Activated CD4-positive, alpha-beta T cell treated with anti-CD3 and anti-CD28 coated beads, Interleukin-2, amount 50 U/mL, for 24 hours (primary cell): ENCODE measurements at regions not wholly inside any gene's neighbourhood (a gene's known extent, or its start where the extent isn't known, plus 50 kb on each side); places are given as distances from the start of the nearest gene placed in this dataset.
"Not testable (repeated sequence)": the region's sequence is repeated elsewhere in the genome, so short reads cannot be mapped to it uniquely, and the experiment has no call there.

Experiments
- DNase-seq, 2 donors: peaks; one replicate each; pipeline ENCODE4 v3.0.0-alpha.2; 2020; ENCODE audit warnings: low read depth in 1 of 2, low spot score in 1 of 2

DNA sequence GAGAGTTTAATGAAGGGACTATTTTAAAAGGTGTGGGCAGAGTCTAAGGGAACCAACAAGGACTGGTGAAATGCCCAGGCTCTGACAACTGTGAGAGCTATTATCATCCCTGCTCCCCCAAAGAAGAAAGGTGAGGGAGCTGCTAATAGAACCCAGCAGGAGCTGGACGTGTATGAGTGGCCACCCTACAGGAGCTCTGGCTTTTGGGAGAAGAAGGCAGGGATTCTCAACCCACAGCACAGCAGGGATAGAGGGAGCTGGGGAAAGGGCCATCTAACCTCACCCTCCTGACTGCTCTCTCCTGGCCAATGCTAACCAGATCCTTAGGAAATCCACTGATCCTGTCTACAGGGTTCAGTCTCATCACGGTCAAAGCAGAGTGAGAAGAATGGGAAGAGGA, 57.1 kb downstream of the GRIN2B start:
- DNase-seq, result no peak

DNA sequence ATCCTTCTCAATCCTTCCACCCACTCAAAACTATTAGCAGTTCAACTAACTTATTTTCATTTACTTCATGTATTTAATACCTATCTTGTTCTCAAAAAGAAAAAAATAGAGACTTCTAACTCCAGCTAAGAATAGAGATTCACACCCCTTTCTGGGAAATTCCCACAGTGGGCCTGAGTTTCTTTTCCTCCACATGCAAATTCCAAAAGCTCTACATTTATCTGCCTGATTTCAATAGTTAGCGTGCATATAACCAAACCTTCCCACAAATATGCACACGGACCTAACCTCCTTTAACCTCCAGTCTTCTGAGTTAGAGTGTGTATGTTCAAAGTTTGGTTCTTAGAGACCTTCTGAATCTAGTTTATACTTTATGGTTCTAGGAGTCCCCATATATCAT, 62.5 kb downstream of the GRIN2B start:
- DNase-seq, result no peak

DNA sequence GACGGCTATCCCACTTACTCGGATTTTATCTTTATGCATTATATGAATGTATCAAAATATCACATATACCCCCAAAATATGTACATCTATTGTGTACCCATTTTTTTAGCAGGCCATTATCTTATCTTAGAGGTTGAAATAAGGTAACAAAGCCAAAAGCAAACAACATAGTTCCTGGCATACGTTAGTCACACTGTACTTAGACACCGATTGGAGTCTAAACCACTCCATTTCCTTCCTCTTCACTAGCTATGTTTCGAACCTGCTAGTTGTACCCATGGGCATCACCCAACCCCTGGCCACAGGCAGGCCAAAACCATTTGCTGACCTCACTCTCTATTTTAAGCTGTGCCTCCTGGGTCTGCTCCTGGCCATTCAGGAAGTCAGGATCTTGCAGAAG, 66.3 kb downstream of the GRIN2B start:
- DNase-seq, result no peak

DNA sequence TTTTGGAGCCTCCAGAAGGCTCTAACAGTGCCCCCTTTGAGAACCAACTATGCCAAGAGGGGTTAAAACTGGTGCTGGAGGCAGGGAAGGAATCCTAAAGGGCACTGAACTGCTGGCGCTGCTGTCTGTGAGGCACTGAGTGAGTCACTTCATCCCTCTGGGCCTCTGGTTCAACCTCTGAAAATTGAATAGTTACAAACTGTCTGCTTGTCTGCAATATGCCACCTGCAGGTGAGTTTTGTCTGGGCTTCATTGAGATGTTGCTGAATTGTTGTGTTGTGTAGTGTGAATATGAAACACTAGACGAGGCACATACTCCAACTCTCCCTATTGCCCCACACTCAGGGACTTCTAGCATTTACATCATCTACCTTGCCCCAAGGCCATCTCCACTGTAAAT, 68.0 kb downstream of the GRIN2B start:
- no peak for DNase-seq

DNA sequence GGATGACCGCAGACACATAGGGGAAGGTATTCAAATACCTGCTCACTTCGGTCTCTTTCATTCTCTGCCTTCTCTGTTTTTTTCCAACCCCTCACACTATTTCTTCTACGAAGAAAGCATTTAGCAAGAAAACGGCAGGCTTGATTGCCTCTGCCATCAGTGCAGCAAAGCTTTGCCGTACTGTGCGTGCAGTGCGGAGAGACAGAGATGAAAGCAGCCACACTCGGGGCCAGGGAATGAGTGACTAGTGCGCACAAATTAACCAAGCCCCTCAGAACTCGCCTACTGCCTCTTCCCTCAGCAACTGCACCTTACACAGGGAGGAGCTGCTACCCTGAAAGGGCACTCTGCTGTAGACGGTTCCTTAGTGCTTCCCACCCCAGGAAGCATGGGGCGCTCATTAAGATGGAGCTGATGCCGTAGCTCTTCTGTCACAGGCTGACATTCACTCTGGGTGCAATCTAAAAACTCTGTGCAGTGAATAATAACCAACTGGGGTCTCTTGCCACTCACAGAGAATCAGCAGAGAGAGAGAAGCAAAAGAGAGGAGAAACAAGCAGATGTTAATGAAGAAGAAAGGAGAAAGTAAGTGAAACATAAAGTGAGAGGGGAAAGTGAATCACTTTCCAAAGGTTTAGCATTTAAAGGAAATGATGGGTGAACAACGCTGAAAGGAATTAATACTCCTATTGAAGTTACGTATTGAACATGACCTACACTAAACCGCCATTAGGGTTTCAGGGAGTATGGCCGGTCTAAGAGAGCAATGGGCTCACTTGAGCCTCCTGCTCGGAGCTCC, 69.4 kb downstream of the GRIN2B start:
- DNase-seq, result no peak

DNA sequence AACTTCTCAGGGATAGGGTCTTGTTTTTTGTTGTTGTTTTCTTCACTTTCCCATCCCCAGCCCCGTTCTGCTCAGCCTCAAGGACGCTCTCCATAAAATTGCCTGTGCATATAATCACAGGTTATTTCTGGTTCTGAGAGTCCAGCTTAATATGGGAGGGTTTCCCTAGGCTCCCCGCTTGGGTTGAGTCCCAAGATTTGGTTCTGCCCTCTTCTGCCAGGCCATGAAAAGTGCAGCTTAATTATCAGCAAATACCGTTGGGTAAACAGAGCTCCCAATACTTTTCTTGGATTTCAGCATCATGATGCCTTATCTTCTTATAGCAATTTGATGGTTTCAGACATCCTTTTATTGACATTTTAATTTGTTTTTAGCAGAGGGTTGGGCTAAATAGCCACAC, 75.6 kb downstream of the GRIN2B start:
- no peak for DNase-seq

DNA sequence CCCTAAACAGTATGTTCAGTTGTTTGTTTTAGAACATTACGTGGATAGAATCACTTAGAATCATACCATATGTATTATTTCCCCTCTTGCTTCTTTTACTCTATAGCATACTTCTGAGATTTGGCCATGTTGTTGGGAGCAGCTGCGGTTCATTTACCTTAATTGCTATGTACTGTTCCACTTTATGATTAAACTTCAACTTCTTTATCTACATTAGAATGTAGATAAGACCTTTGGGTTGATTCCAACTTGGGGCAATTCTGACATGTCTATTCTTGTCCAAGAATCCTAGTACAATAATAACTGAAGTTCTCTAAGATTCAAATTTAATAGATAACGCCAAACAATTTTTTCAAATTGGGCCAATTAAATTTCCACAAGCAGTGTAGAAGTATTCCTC, 80.7 kb downstream of the GRIN2B start:
- no peak for DNase-seq

DNA sequence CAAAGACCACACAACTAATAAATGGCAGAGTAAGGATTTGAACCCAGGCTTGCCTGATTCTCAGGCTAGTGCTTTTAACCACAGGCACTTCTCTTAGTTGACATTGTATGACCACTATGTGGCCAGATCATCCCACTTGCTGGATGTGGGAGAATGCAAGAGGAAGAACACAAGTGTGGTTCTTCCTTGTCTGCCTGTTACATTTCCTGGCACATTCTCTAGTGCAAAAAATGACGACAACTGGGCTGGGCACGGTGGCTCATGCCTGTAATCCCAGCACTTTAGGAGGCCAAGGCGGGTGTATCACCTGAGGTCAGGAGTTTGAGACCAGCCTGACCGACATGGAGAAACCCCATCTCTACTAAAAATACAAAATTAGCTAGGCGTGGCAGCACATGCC, 83.0 kb downstream of the GRIN2B start:
- not testable (repeated sequence) for DNase-seq

DNA sequence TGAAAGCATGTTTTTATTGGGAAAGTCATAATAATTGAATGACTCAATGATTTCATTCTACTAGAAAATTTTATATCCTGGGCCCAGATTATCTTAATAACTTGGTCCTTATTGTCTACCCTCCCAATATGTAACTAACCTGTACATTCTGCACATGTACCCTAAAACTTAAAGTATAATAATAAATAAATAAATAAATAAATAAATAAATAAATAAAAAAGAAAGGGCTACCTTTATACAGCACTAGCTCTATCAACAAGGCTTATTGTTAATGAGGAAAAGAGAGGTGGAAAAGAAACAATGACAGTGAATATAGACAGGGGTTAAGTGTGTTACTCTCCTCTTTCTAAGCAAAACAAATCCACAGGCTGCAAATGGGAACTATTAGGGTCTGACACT, 83.6 kb downstream of the GRIN2B start:
- DNase-seq, result no peak

DNA sequence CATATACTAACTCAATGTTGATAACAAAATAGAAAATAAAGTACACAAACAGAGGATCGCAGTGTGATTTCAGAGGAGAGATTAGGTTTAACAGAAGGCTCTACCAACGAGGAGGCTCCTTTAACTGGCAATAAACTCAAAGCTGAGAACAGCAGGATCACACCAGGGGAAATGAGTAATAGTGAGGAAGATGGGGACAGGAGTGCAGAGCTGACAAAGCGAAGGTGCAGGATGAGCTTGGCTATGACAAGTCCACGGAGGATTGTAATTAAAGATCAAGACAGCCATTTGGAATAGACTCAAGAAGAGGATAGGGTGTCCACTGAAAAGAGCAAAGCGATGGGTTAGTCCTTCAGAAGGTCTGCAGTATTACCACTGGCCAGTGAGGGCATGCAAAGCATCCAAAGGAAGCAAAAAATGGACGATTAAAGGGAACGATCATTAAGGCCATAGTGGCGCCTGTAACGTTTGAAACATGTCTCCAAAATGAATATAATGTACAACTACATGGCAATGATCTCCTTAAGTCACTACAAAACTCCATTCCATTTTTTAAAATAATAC, 85.3 kb downstream of the GRIN2B start:
- no peak for DNase-seq

DNA sequence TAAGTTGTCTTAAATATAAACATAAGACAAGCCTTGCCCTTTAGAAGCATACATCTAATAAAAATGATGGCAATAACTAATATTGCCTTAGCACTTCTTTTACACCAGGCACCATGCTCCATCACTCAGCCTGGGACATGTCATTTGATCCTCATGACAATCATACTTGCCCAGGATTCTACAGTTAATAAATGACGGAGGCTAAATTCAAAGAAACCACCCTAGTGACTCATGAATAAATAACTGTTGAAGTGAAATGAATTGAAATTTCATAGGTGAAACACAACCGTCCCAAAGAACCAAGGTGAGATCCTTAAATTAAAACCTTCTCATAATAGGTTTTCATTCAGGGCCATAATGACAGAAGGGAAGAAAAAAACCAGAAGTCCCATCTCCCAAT, 89.5 kb downstream of the GRIN2B start:
- no peak for DNase-seq

DNA sequence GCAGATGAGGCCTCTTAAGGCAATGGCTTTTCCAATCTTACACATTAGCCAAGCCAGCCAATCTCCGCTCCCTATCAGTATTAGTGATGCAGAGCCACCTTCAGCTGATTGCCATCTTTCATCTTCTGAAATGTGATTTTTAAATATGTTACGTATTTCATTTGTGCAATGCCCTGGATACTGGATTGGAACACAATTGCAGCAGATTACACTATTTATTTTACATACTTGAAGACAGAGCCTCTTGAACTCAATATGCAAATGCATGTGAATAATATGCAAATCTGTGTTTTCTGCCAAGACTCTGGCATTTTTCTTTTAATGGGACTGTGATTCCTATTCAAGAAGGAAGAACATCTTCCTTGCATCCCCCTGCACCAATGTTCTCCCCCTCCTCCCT, 90.5 kb downstream of the GRIN2B start:
- no peak for DNase-seq

DNA sequence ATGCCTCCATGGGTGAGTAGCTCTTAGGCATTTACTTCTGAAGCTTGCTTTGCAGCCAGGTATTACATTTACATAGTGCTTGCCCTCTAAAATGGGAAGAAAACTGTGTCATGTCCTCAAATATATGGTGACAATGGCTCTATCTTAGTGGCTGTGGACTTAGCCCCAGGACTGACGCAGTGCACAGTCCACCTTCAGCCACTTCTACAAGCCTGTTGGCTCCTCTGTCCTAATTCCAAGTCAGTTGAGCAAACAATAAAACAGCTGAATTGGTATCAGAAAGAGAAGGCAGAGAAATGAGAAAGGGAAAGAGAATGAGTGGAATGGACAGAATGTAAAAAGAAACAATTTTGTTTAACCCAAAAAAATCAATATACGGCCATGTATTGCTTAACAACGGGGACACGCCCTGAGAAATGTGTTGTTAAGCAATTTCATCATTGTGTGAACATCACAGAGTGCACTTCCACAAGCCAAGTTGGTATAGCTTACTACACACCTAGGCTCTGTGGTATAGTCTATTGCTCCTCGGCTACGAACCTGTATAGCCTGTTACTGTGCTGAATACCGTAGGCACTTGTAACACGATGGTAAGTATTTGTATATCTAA, 93.5 kb downstream of the GRIN2B start:
- no peak for DNase-seq

DNA sequence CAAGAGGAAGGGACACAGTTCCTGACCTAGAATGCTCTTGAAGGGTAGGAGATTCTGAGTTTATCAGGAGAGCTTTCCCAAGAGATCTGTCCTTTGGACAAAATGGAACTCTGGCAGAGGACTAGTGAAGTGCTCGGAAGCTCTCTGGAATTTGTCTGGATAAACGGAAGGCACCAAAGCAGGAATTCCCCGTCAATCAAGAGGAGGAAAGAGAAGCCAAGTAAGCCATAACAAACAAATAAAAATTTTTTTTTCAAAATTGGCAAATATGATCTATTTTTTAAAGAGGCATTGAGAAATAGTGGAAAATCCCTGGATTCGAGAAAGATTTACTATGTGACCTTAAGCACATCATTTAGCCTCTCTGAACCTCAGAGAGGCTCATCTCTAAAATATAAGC, 99.2 kb downstream of the GRIN2B start:
- DNase-seq, result no peak

DNA sequence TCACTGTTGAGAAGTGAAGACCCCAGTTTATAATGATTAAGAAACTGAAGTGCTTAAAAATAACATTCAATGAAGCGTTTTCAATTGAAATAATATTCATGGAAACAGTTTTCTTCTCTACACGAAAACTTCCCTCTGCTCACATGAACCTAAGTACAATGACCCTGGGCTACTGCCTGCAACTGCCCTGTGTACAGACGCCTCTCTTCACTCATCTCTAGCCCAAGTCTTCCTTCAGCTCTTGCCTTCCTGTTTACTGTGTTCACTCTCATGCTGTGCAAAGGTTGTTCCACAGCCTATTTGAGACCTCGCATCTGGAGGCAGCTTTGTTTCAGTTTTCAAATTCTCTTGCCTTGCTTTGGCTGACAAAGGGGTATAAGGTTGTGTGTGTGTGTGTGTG, 100.8 kb downstream of the GRIN2B start:
- no peak for DNase-seq

DNA sequence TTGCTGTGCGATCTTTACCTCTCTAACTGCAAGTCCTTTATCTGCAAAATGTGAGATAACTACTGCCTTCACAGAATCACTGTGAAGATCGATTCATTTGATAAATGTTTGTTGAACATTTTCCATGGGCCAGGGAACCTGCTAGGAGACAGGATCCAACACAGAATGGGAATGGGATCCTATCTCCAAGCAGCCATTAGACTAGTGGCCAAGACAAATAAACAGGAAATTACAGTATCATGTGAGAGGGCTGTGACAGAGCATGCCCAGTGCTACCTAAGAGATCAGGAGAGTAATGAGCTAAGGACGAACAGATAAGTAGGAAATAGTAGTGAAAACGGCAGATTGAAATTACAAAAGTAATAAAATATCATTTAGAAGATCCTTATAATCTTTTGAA, 105.7 kb downstream of the GRIN2B start:
- no peak for DNase-seq

DNA sequence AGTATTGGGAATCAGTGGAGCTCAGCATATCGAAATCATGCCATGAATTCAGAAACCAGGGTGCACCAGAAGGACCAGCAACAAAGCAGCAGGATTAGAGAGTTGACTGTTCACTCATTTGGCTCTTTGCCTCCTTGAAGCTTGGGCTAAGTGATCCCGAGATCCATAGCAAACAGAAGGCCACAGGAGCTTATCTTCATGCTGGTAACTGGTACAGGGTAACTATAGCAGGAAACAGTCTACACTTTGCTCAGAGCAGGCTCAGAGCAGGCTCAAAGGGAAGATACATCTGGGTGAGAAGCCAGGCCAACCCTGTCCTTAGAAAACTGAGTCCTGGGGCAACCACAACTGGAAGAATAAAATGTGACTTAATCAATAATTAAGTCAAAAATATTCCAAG, 111.1 kb downstream of the GRIN2B start:
- no peak for DNase-seq

DNA sequence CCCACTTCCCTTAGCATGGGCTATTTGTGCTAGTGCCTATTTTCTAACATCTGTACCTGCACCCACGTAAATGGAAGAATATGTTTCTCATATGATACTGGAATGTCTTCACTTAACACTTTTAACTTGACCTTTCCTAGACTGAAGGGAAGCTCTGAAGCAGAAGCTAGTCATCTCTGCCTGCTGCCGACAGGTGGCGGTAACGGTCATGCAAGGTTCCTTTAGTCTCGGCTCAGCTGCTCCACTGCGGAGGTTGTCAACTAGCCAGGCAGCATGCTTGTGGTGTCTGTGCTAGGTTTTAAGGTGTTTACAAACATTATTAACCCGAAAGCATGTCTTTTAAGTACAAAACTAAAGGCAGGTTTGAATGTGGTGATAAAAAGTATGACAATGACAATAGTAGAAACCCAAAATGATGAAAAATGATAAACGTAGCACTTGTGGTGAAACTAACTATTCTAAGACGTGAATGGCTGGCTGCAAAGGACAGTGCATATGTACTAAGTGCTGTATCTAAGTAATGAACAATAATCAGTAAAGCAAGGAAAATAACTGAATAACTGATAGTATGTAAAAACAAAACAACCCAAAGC, 117.2 kb downstream of the GRIN2B start:
- peak; percentile 4 to 35 for DNase-seq

DNA sequence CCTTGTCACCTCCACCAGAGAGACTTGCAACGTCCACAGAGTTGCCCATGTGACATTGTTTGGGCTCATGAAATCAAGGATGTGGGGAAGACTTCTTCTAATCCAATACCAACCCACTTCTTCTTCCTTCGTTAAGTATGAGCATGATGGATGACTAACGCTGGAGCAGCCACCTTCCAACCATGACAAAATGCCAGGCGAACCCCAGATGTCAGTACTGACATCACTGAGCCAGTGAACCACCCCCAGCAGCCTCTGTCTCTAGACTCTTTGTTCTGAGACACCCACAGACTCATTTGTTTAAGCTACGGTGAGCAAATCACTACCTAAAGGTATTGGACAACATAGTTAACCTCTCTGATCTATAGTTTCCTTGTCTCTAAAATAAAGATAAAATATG, 123.7 kb downstream of the GRIN2B start:
- no peak for DNase-seq

DNA sequence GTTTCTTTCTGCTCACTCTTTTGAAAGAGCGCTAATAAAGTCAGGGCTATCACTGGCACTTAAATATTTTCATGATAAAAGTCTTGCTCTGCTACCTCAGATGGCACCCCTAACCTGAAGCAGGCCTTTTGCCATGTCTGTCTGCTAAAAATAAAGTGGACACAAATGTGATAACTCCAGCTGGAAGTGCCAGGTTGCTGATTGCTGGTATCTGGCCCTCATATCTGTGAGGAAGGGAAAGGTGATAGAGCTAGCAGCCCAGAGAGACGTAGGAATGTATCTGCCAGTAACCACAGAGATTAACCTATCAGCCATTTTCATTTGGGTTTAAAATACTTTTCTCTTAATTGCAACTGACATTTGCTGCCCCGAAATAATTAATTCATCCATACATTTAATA, 127.9 kb downstream of the GRIN2B start:
- no peak for DNase-seq

DNA sequence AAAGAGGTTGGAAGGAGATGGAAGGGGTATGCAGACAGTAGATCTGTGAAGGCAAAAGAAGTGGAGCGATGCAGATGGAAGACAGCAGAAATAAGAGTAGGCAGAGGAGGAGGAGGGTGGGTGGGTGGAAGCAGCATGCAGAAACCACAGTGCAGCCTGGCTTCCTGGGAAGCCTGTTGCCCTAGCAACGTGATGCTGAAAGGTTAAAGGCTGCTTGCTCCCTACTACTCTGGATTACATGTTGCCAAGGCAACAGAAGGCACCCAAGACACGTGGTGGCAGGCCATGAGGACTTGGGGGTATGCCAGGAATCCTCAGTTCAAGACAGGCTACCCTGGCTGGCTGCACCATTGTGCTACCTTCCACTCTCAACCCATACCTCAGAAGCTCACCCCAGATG, 129.6 kb downstream of the GRIN2B start:
- DNase-seq, result no peak

DNA sequence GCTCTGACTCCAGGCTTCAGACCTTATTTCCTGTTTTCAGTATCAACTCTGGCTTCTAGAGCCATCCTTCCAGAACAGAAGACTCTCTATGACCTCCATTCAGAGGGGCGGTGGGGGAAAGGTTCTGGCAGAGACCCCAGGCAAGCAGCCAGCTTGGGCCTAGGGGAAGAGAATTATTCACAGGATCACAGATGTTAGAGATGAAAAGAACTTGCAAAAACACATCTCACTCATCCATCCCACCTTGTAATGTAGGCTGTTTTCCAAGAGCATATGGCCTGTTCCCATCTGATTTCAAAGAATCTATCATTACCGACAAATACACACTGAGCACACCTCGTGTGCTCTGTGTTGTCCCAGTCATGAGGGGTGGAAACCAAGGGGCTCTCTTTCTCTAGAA, 131.9 kb downstream of the GRIN2B start:
- DNase-seq, result no peak
